ENCODE measurements at regions not wholly inside any gene's neighbourhood (a gene's known extent, or its start where the extent isn't known, plus 50 kb on each side); places are given as distances from the start of the nearest gene placed in this dataset.

DNA sequence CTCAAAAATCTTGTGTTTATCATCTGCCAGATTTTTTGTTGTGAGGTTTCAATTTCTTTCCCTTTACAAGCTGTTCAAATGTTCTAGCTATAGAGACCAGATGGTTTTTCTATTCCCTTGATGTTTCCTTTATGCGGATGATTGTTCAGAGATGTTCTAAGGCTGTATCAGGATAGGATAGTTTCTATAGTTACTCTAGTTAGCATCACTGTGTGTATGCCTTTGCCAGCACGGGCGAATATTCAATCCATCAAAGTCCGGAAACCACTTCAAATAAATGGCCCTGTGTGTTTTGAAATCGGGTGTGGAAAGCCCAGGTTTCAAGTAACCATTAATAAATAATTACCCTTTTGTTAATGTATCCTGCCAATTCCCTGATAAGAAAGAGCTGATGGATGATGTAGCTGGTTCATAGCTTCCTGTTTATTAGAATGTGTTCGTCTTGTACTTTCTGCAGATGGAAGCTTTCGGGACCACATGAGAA lies 149.8 kb upstream of the PRKCQ start:
- TF ChIP-seq, protein P1, sequence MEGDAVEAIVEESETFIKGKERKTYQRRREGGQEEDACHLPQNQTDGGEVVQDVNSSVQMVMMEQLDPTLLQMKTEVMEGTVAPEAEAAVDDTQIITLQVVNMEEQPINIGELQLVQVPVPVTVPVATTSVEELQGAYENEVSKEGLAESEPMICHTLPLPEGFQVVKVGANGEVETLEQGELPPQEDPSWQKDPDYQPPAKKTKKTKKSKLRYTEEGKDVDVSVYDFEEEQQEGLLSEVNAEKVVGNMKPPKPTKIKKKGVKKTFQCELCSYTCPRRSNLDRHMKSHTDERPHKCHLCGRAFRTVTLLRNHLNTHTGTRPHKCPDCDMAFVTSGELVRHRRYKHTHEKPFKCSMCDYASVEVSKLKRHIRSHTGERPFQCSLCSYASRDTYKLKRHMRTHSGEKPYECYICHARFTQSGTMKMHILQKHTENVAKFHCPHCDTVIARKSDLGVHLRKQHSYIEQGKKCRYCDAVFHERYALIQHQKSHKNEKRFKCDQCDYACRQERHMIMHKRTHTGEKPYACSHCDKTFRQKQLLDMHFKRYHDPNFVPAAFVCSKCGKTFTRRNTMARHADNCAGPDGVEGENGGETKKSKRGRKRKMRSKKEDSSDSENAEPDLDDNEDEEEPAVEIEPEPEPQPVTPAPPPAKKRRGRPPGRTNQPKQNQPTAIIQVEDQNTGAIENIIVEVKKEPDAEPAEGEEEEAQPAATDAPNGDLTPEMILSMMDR (IDR thresholded peaks at IDR 0.05 in 8 of 11, conservative IDR thresholded peaks at IDR 0.05 in 3 of 11): no peak
- no peak for TF ChIP-seq POLR2A (IDR thresholded peaks at IDR 0.05)
